HUES48 (cell line): ENCODE measurements at regions not wholly inside any gene's neighbourhood (a gene's known extent, or its start where the extent isn't known, plus 50 kb on each side); places are given as distances from the start of the nearest gene placed in this dataset.

ENCODE experiments used
- H3K27ac ChIP-seq: one replicate; pipeline ENCODE4 v1.7.0; 2013; ENCODE audit warnings: low read depth, low read length, inconsistent platforms
- H3K27me3 ChIP-seq: 2 replicates; pipeline ENCODE4 v1.6.1; 2013; ENCODE audit warnings: mild to moderate bottlenecking, low read length; ENCODE audit not compliant: control insufficient read depth, insufficient read depth
- H3K36me3 ChIP-seq: 2 replicates; pipeline ENCODE4 v1.6.1; 2013; ENCODE audit warnings: low read length; ENCODE audit not compliant: control insufficient read depth, insufficient read depth
- H3K4me1 ChIP-seq: 2 replicates; pipeline ENCODE4 v1.6.1; 2013; ENCODE audit warnings: mild to moderate bottlenecking, low read length; ENCODE audit not compliant: control insufficient read depth, insufficient read depth
- H3K4me3 ChIP-seq: 2 replicates; pipeline ENCODE4 v1.5.1; 2013; ENCODE audit warnings: mild to moderate bottlenecking, low read depth, low read length
- H3K9ac ChIP-seq: 2 replicates; pipeline ENCODE4 v1.6.1; 2013; ENCODE audit warnings: mild to moderate bottlenecking, low read depth, low read length, moderate library complexity
- H3K9me3 ChIP-seq: 2 replicates; pipeline ENCODE4 v1.6.1; 2013; ENCODE audit warnings: low read length; ENCODE audit not compliant: control insufficient read depth, insufficient read depth

DNA sequence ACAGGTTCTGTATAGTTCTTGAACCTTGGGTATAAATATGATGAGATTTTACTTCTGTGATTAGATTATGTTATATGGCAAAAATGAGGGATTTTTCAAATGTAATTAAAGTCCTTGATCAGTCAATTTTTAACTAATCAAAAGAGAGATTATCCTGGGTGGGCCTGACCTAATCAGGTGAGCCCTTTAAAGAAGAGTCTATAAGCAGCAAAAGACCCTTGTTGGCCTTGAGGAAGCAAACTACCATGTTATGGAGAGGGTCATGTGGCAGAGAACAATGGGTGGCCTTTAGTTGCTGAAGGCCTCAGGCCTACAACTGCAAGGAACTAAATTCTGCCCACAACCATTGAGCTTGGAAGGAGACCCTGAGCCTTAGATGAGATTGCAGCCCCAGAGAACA, 102.5 kb upstream of the RIPOR2 start:
- Histone ChIP-seq H3K27me3 (no peaks in the 10 kb centered on the region), H3K4me1 (no peaks in the 10 kb centered on the region; the same call in 1 of the 2 replicates), H3K4me3 (no peak overlapping the region), H3K9me3 (no peaks in the 10 kb centered on the region; the same call in 1 of the 2 replicates), H3K36me3 (no peaks in the 10 kb centered on the region), H3K9ac (no peak overlapping the region), H3K27ac (no peak overlapping the region)

- Histone ChIP-seq H3K9me3 (no peaks in the 10 kb centered on the region; the same call in 1 of the 2 replicates), H3K27me3 (no peaks in the 10 kb centered on the region), H3K27ac (no peak overlapping the region), H3K9ac (no peak overlapping the region), H3K4me3 (no peak overlapping the region), H3K36me3 (no peaks in the 10 kb centered on the region), H3K4me1 (no peaks in the 10 kb centered on the region; the same call in 1 of the 2 replicates)
These were observed 103.2 kb upstream of the RIPOR2 start for GRCh38 chr6:25038999-25039398.

DNA sequence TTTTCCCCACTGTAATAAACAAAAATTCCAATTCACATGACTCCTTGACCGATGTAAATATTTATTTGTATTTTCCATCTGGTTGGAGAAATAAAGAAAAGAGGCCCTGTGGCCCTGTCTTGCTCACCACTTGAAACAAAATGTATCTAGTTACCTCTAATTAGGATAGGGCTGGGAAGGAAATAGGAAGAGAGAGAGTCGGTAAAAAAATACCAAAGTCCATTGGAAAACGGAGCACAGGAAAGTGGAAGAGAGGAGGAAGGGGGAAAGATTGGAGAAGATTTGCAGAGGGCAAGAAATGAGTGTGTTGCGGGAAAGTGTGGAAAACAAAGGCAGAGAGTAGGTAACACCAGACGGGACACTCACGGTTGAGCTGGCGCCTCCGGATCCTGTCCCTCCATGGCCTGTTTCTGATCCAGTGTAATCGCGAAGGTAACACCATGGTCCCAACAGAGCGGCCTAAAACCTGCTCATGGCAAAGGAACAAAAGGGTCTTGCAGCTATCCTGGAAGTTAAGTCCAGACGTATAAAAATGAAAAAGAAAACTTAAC, 105.8 kb upstream of the RIPOR2 start:
- no peak overlapping the region for H3K27ac ChIP-seq
- no peak overlapping the region for H3K9ac ChIP-seq
- H3K27me3 ChIP-seq: no peaks in the 10 kb centered on the region
- peaks cover 9% of the 10 kb centered on the region for H3K4me1 ChIP-seq
- no peaks in the 10 kb centered on the region; the same call in 1 of the 2 replicates for H3K9me3 ChIP-seq
- no peaks in the 10 kb centered on the region for H3K36me3 ChIP-seq
- no peak overlapping the region for H3K4me3 ChIP-seq

DNA sequence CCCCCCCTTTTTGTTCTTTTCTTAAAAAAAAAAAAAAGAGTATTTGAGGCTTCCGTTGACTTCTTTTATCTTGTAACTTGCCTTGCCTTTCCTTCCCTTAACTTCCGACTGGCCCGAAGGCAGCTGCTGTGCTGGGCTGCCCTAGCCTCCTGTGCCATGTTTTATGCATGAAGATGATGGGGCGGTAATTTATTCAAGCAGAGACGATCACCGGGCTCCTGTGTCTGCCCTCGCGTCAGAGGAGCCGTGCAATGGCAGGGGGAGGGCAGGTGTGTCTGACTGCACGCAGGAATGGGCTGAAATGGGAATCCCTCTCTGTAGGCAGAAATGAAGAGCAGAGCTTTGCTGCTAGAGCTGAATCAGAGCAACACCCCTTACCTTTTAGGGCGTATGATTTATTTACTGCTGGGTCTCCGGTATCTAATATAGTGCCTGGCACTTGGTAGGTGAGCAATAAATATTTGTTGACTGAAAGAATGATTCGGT, 106.3 kb upstream of the RIPOR2 start:
- Histone ChIP-seq H3K9me3 (no peaks in the 10 kb centered on the region; the same call in 1 of the 2 replicates), H3K27ac (no peak overlapping the region), H3K4me1 (peaks cover 9% of the 10 kb centered on the region), H3K36me3 (no peaks in the 10 kb centered on the region), H3K9ac (no peak overlapping the region), H3K27me3 (no peaks in the 10 kb centered on the region), H3K4me3 (no peak overlapping the region)

DNA sequence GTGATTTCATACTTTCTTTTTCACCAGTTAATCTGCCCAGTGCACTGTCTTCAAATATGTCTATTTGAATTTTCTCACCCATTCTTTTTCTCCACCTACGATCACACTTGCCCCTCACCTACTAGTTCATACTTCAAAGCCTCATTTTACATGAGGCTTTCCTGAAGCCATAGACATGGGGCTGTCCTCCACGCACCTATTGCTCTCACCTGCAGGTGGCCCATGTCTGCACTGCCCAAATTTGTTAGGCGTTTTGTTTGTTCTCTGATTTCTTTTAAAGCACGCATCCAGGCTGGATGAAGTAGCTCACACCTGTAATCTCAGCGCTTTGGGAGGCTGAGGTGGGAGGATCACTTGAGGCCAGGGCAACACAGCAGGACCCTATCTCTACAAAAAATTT, 106.8 kb upstream of the RIPOR2 start:
- peaks cover 9% of the 10 kb centered on the region for H3K4me1 ChIP-seq
- no peaks in the 10 kb centered on the region for H3K27me3 ChIP-seq
- H3K9ac ChIP-seq: no peak overlapping the region
- no peak overlapping the region for H3K27ac ChIP-seq
- H3K36me3 ChIP-seq: no peaks in the 10 kb centered on the region
- no peaks in the 10 kb centered on the region; the same call in 1 of the 2 replicates for H3K9me3 ChIP-seq
- no peak overlapping the region for H3K4me3 ChIP-seq

GRCh38 chr6:25042984-25043725, 107.4 kb upstream of the RIPOR2 start:
- H3K27me3 ChIP-seq: no peaks in the 10 kb centered on the region
- no peaks in the 10 kb centered on the region; the same call in 1 of the 2 replicates for H3K9me3 ChIP-seq
- H3K27ac ChIP-seq: no peak overlapping the region
- no peaks in the 10 kb centered on the region for H3K36me3 ChIP-seq
- no peak overlapping the region for H3K4me3 ChIP-seq
- H3K4me1 ChIP-seq: peaks cover 9% of the 10 kb centered on the region
- no peak overlapping the region for H3K9ac ChIP-seq

DNA sequence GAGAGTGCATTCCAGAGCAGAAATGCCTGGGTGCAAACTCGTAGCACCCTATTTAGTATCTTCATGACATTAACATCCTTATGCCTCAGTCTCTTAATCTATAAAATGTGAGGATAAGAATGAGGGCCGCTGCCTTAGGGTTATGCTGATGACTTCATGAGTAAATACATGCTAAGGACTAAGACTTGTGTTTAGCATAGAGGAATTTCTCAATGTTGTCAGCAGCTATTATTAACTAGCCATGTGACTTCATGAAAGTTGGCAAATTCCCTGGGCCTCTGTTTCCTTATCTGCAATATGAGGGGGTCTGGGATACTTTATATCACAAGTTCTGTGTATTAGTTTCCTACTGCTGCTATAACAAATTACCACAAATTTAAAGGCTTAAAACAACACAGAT, 108.1 kb upstream of the RIPOR2 start:
- Histone ChIP-seq H3K27me3 (no peaks in the 10 kb centered on the region), H3K27ac (no peak overlapping the region), H3K9me3 (no peaks in the 10 kb centered on the region), H3K36me3 (no peaks in the 10 kb centered on the region), H3K4me1 (peaks cover 9% of the 10 kb centered on the region), H3K4me3 (no peak overlapping the region), H3K9ac (no peak overlapping the region)

DNA sequence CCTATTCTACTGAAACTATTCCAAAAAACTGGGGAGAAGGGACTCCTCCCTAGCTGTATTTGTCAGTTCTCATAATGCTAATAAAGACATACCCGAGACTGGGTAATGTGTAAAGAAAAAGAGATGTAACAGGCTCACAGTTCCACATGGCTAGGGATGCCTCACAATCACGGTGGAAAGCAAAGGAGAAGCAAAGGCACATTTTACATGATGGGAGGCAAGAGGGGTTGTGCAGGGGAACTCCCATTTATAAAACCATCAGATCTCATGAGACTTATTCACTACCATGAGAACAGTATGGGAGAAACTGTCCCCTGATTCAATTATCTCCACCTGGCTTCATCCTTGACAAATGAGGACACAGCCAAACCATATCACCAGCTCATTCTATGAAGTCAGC, 111.2 kb upstream of the RIPOR2 start:
- Histone ChIP-seq H3K9me3 (no peaks in the 10 kb centered on the region), H3K27ac (no peak overlapping the region), H3K9ac (no peak overlapping the region), H3K4me3 (no peak overlapping the region), H3K27me3 (no peaks in the 10 kb centered on the region), H3K4me1 (peaks cover 9% of the 10 kb centered on the region; the same call in 1 of the 2 replicates), H3K36me3 (no peaks in the 10 kb centered on the region)

DNA sequence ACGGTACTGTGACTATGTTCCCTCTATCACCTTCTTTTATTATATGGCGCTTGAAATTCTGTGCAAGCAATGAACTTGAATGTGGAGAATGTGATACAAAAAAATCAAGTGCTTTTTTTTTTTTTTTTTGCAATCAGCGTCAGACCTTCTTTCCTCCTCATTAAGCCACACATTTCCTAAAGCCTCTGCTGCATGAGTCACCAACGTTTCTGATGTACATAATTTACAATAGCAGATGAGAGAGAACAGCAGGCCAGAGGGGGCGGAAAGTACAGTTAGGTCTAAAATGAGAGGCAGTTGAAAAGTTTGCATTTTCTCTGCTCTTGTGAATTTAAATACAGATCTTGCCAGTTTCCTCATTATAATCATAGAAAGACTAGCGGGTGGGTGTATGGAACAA, 114.6 kb upstream of the RIPOR2 start:
- Histone ChIP-seq H3K9me3 (no peaks in the 10 kb centered on the region), H3K4me1 (no peaks in the 10 kb centered on the region), H3K9ac (no peak overlapping the region), H3K27ac (no peak overlapping the region), H3K27me3 (no peaks in the 10 kb centered on the region), H3K4me3 (no peak overlapping the region), H3K36me3 (no peaks in the 10 kb centered on the region)

- Histone ChIP-seq H3K4me1 (no peaks in the 10 kb centered on the region), H3K4me3 (no peak overlapping the region)
These were observed 115.3 kb upstream of the RIPOR2 start for GRCh38 chr6:25051083-25051482.

GRCh38 chr6:25052181-25052580, 116.4 kb upstream of the RIPOR2 start:
- Histone ChIP-seq H3K9me3 (no peaks in the 10 kb centered on the region), H3K36me3 (no peaks in the 10 kb centered on the region), H3K4me3 (no peak overlapping the region), H3K27ac (no peak overlapping the region), H3K4me1 (no peaks in the 10 kb centered on the region), H3K27me3 (no peaks in the 10 kb centered on the region), H3K9ac (no peak overlapping the region)

More at GRCh38 chr6:25051083-25051482, 115.3 kb upstream of the RIPOR2 start:
- Histone ChIP-seq H3K27me3 (no peaks in the 10 kb centered on the region), H3K27ac (no peak overlapping the region), H3K9ac (no peak overlapping the region), H3K9me3 (no peaks in the 10 kb centered on the region), H3K36me3 (no peaks in the 10 kb centered on the region)
